ENCODE measurements at regions not wholly inside any gene's neighbourhood (a gene's known extent, or its start where the extent isn't known, plus 50 kb on each side); places are given as distances from the start of the nearest gene placed in this dataset.

DNA sequence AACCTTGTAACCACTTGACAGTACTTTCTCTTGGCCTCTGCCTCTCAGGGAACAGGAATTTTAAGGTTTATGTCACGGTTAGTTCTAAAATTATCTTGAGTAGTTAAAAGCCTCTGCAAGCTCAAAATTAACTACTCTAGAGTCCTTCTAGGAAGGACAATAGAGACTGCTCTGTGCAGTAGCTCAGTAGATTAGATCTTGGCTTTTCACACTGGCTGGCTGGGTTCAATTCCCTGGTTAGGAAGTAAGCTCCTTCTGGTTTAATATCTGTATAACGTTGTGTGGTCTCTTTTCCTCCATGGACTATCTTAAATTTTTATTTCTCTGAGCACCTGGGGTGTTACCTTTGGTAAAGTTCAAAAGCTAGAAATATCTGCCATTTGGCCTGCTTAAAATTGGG is 109.2 kb downstream of the AASDHPPT start:
- no peak overlapping the region for H3K27ac ChIP-seq (ENCODE audit: low read length)
- H3K36me3 ChIP-seq (ENCODE audit: control insufficient read depth, insufficient read depth, low read length): no peaks in the 10 kb centered on the region
- ATAC-seq: no peak
- H3K4me3 ChIP-seq (ENCODE audit: low read depth in 2 of 2, low read length in 2 of 2): no peak overlapping the region
- POLR2A ChIA-PET: no interaction called here
- in situ Hi-C loops (cut with HindIII; ENCODE audit: low pct_unique_long_range_greater_than_20kb, low sequenced_read_pairs): no loop called here
- H3K27me3 ChIP-seq (ENCODE audit: control insufficient read depth, insufficient read depth, low read length): no peaks in the 10 kb centered on the region
- DNase-seq (ENCODE audit: low read depth, low spot score): no peak
- CTCF ChIA-PET: interaction anchor here (0.5 kb wide), 1 partner anchor 16 kb away, joined by 5 read pairs; no protein-coding TSS in a partner anchor
- H3K9me3 ChIP-seq (ENCODE audit: control insufficient read depth, insufficient read depth, low read depth, low read length): peaks cover 19% of the 10 kb centered on the region; the same call in 1 of the 2 replicates
- intact Hi-C loops (cut with micrococcal nuclease; ENCODE audit: unreplicated experiment): no loop called here
- no TSS peak for BruUV-seq (replicated peaks)
- TF ChIP-seq SIN3A (IDR thresholded peaks at IDR 0.05; ENCODE audit: borderline replicate concordance, insufficient read depth, low read depth, low read length): no peak
- TF ChIP-seq, protein P1, sequence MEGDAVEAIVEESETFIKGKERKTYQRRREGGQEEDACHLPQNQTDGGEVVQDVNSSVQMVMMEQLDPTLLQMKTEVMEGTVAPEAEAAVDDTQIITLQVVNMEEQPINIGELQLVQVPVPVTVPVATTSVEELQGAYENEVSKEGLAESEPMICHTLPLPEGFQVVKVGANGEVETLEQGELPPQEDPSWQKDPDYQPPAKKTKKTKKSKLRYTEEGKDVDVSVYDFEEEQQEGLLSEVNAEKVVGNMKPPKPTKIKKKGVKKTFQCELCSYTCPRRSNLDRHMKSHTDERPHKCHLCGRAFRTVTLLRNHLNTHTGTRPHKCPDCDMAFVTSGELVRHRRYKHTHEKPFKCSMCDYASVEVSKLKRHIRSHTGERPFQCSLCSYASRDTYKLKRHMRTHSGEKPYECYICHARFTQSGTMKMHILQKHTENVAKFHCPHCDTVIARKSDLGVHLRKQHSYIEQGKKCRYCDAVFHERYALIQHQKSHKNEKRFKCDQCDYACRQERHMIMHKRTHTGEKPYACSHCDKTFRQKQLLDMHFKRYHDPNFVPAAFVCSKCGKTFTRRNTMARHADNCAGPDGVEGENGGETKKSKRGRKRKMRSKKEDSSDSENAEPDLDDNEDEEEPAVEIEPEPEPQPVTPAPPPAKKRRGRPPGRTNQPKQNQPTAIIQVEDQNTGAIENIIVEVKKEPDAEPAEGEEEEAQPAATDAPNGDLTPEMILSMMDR (IDR thresholded peaks at IDR 0.05): no peak
- TF ChIP-seq, protein P2, sequence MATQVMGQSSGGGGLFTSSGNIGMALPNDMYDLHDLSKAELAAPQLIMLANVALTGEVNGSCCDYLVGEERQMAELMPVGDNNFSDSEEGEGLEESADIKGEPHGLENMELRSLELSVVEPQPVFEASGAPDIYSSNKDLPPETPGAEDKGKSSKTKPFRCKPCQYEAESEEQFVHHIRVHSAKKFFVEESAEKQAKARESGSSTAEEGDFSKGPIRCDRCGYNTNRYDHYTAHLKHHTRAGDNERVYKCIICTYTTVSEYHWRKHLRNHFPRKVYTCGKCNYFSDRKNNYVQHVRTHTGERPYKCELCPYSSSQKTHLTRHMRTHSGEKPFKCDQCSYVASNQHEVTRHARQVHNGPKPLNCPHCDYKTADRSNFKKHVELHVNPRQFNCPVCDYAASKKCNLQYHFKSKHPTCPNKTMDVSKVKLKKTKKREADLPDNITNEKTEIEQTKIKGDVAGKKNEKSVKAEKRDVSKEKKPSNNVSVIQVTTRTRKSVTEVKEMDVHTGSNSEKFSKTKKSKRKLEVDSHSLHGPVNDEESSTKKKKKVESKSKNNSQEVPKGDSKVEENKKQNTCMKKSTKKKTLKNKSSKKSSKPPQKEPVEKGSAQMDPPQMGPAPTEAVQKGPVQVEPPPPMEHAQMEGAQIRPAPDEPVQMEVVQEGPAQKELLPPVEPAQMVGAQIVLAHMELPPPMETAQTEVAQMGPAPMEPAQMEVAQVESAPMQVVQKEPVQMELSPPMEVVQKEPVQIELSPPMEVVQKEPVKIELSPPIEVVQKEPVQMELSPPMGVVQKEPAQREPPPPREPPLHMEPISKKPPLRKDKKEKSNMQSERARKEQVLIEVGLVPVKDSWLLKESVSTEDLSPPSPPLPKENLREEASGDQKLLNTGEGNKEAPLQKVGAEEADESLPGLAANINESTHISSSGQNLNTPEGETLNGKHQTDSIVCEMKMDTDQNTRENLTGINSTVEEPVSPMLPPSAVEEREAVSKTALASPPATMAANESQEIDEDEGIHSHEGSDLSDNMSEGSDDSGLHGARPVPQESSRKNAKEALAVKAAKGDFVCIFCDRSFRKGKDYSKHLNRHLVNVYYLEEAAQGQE (IDR thresholded peaks at IDR 0.05; ENCODE audit: insufficient read depth in 1 of 2, low read depth in 2 of 2, low read length in 1 of 2): no peak
- no peak for TF ChIP-seq POLR2AphosphoS5 (IDR thresholded peaks at IDR 0.05; ENCODE audit: low read depth, low read length)
- TF ChIP-seq TCF7L2 (IDR thresholded peaks at IDR 0.05; ENCODE audit: low read depth, low read length): no peak
- H3K4me1 ChIP-seq (ENCODE audit: control insufficient read depth, insufficient read depth, low read length): no peaks in the 10 kb centered on the region

DNA sequence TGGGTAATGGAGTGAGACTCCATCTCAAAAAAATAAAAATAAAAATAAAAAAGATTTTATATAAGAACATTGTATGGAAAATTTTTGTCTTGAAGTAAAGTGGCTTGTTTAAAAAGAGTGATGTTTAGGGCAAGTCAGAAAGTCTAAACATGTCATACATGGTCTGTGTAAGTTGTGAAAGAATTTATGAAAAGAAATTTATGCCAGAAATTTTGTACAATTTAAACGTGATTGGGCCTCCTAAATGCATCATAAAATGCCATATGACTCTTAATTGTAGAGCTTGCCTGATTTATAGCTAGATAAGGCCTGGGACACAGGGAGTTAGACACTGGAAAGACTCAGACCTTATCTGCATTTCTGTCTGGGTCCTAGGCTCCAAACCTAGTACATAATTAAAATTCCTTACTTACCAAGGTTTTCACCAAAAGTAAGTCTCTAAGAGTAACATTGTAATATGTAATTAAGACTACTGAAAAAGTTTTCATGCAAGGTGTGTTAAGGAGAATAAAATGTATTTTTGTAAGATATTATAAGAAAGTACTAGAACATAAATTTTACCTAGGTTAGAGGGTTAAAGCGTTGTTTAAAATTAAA is 110.5 kb downstream of the AASDHPPT start:
- H3K27ac ChIP-seq (ENCODE audit: low read length): no peak overlapping the region
- H3K4me1 ChIP-seq (ENCODE audit: control insufficient read depth, insufficient read depth, low read length): no peaks in the 10 kb centered on the region
- no peak for ATAC-seq
- peaks cover 19% of the 10 kb centered on the region; the same call in 1 of the 2 replicates for H3K9me3 ChIP-seq (ENCODE audit: control insufficient read depth, insufficient read depth, low read depth, low read length)
- POLR2A ChIA-PET: no interaction called here
- TF ChIP-seq, protein P1 (IDR thresholded peaks at IDR 0.05): no peak
- TF ChIP-seq TCF7L2 (IDR thresholded peaks at IDR 0.05; ENCODE audit: low read depth, low read length) (no peak), SIN3A (IDR thresholded peaks at IDR 0.05; ENCODE audit: borderline replicate concordance, insufficient read depth, low read depth, low read length) (no peak), POLR2AphosphoS5 (IDR thresholded peaks at IDR 0.05; ENCODE audit: low read depth, low read length) (no peak)
- TF ChIP-seq, protein P2 (IDR thresholded peaks at IDR 0.05; ENCODE audit: insufficient read depth in 1 of 2, low read depth in 2 of 2, low read length in 1 of 2): no peak
- H3K4me3 ChIP-seq (ENCODE audit: low read depth in 2 of 2, low read length in 2 of 2): no peak overlapping the region
- intact Hi-C loops (cut with micrococcal nuclease; ENCODE audit: unreplicated experiment): no loop called here
- H3K27me3 ChIP-seq (ENCODE audit: control insufficient read depth, insufficient read depth, low read length): no peaks in the 10 kb centered on the region
- in situ Hi-C loops (cut with HindIII; ENCODE audit: low pct_unique_long_range_greater_than_20kb, low sequenced_read_pairs): no loop called here
- no peaks in the 10 kb centered on the region for H3K36me3 ChIP-seq (ENCODE audit: control insufficient read depth, insufficient read depth, low read length)
- CTCF ChIA-PET: no interaction called here
- DNase-seq (ENCODE audit: low read depth, low spot score): no peak
- no TSS peak for BruUV-seq (replicated peaks)
